SIG-M5 (cell line): ENCODE measurements at regions not wholly inside any gene's neighbourhood (a gene's known extent, or its start where the extent isn't known, plus 50 kb on each side); places are given as distances from the start of the nearest gene placed in this dataset.

Experiments used
- DNase-seq: peaks from one replicate; lab custom pipeline; 2025; lab: John Stamatoyannopoulos, UW

- no peak for DNase-seq
Measured at GRCh38 chr13:64075543-64076271, 2660.1 kb upstream of the PCDH20 start.

- DNase-seq = no peak
Measured at GRCh38 chr13:64074971-64075474, 2659.4 kb upstream of the PCDH20 start.

DNA sequence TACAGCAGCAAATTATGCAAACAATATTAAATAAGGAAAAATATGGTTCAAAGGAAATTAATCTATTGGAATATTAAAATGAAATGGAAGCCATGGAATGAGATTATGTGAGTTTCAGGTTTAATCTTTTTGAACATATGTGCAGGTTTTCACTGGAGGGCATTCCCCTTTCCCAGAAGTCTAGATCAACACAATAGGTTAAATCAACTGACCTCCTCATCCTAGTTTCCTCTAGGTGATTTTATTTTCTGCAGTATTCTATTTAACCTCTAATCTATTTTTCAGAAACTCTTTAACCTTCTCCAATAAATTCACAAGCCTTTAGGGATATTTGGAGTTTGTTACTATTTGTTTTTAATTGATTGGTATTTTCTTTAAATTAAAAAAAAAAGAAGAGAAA lies 2657.6 kb upstream of the PCDH20 start:
- DNase-seq = no peak

- no peak for DNase-seq
Measured at GRCh38 chr13:64071352-64071751, 2655.7 kb upstream of the PCDH20 start.

GRCh38 chr13:64069892-64070291 lies 2654.2 kb upstream of the PCDH20 start:
- no peak for DNase-seq

GRCh38 chr13:64066711-64067110 lies 2651.1 kb upstream of the PCDH20 start:
- DNase-seq = no peak

GRCh38 chr13:64061649-64062048 lies 2646.0 kb upstream of the PCDH20 start:
- DNase-seq = no peak

DNA sequence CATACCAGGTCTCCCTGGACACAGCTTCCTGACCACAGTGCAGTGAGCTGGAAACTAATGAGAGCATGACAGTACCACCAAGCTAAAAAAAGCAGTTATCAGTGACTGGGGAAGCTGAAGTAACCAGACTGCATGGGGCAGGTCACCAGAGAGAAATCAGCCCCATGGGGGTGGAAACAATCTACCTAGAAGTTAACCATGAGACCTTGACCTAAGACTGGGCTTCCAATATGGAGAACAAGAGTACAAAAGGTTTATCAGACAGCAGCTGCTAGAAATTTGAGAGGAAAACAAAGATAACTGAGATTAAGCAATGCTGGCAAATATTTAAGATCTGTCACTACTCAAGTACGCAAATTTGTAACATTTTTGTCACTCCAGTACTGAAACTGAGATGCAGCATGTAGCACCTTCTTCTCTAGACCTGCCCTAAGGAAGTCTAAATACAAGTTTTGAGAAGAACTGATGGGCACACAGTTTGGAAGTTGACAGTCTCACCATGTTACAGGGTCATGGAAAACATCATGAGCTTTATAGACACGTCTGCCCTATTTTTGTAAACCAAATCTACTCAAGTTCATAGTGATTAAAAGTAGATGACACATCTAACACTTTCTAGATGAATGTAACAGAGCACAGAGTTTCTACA lies 2641.8 kb upstream of the PCDH20 start:
- DNase-seq = no peak

- no peak for DNase-seq
Measured at GRCh38 chr13:64054321-64054720, 2638.7 kb upstream of the PCDH20 start.

- no peak for DNase-seq
Measured at GRCh38 chr13:64052521-64052920, 2636.9 kb upstream of the PCDH20 start.

DNA sequence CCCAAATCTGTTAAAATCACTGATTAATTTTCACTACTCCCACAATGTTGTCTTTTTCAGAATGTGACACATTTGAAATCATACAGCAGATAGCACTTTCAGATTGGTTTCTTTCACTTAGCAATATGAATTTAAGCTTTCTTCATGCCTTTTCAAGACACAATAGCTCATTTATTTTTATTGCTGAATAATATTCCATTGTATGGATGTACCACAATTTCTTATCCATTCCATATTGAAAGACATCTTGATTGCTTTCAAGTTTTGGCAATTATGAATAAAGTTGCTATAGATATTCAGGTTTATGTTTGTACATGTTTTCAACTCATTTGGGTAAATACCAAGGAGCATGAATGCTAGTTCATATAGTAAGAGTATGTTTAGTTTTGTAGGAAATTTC lies 2635.6 kb upstream of the PCDH20 start:
- DNase-seq = no peak

DNA sequence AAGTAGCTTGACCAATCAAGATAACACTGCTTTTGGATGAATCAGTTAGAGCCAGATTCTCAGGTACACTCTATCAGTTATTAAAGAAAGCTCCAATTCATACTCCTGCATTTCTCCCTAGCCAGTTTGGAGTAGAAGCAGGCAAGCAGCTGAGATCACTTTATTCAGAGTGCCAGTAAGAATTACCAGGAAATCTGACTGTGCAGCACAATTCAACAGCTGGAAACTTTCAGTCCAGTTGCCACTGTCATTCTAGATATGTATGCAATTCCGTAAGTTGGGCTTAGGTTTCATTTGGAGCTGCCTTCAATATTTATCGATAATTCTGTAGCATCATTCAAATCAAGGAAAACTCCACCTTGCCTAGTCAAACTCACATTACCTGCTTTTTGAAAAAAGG lies 2625.6 kb upstream of the PCDH20 start:
- no peak for DNase-seq

DNA sequence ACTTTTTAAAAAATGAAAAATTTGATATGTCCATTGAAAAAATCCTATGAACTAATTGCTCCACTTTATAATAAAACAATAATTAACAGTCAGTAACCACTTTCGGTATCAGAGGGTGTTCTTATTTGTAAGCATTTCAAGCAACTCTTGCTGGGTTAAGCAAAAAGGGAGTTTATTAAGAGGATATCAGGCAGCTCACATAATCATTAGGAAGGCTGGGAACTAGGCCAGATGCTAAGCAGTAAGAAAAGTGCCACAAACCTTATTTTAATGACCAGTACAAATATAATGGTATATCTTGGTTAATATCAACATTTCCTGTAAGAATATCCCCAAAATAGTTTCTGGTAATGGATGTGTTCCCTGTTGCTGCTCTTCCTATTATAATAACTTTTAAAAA lies 2618.3 kb upstream of the PCDH20 start:
- DNase-seq = no peak

DNA sequence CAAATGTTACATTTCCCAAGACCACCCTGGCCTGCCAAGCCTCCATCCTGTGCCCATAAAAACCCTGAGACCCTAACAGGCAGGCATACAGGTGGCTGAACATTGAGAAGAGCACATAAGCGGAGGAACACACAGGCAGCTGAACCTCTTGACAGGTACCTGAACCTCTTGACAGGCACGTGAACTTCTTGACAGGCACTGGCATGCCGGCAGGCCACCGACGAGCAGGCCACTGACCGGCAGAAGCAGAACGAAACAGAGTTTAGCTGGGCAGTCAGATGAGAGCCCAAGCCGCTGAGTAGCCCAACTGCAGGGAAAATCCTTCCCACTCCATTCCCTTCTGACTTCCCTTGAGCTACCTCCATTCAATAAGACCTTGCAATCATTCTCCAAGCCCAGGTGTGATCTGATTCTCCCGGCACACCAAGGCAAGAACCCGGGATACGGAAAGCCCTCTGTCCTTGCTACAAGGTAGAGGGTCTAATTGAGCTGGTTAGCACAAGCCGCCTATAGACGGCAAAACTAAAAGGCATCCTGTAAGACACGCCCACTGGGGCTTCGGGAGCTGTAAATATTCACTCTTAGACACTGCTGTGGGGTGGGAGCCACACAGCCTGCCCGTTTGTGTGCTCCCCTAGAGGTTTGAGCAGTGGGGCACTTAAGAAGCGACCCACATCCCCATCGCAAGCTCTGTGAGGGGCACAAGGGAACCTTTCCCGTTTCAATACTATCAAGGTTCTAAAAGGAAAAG lies 2613.9 kb upstream of the PCDH20 start:
- DNase-seq = no peak

GRCh38 chr13:64028551-64028950 lies 2612.9 kb upstream of the PCDH20 start:
- DNase-seq = no peak

DNA sequence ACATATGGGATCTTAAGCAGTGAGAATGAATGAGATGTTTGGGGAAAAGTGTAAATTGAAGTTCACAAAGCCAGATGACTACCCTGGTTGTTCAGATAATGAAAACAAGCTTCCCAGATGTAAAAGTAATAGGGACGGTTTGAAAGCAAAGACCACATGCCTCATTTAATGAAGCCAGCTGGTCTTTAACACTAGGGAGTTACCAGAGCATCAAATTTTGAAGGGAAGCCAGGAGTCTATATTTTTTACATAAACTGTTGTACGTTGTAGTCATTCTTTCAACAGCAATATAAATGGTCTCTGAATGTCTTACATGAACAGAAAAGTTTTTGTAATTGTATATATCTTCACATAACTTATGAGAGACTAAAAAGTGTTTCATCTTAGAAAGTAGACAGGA lies 2604.5 kb upstream of the PCDH20 start:
- DNase-seq = no peak

DNA sequence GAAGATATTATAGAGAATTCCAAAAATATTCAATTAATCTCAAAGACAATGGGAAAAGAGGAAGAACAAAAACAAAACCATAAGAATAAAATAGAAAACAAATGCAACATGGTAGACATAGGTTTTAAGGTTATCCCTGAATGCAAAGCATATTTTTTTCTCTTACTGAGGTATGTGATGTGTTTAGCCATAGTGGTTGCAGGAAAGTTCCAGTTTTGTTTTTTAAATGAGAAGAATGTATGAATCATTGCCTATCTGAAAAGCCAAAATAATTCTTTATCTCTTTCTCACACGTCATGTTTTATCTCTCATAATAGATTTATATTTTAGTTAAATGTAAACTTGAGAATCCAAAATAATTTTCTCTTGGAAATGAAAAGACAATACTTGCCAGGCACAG lies 2591.7 kb upstream of the PCDH20 start:
- DNase-seq = no peak

- no peak for DNase-seq
Measured at GRCh38 chr13:64000321-64000720, 2584.7 kb upstream of the PCDH20 start.

GRCh38 chr13:63999614-64000305 lies 2584.1 kb upstream of the PCDH20 start:
- DNase-seq = no peak

GRCh38 chr13:63983366-63983765 lies 2567.7 kb upstream of the PCDH20 start:
- no peak for DNase-seq

DNA sequence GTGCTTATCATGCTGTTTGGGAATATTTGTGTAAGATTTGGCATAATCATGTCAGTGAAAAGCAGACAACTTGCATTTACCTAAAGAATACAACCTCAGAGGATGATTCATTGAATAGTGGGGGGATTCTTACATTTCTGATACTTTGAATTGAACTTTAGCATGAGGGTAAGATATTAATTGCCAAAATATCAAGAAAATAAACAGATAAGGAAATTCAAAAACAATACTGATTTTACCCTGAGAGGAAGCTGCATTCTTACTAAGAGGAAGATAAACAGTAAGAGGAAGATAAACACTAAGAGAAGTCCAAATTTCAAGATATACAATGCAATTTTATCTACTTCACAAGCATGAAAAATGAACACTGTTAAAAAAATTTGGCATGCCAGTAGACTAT lies 2564.3 kb upstream of the PCDH20 start:
- DNase-seq = no peak

- no peak for DNase-seq
Measured at GRCh38 chr13:63972328-63972727, 2556.7 kb upstream of the PCDH20 start.
